CD4-positive, alpha-beta T cell (primary cell): ENCODE measurements at regions not wholly inside any gene's neighbourhood (a gene's known extent, or its start where the extent isn't known, plus 50 kb on each side); places are given as distances from the start of the nearest gene placed in this dataset.

Experiments used
- ATAC-seq: fragments of 200-7000 bp; cut with Tn5 transposase; one replicate; pipeline ENCODE4 v1.10.0; 2022; ENCODE audit warnings: mild to moderate bottlenecking; ENCODE audit not compliant: poor library complexity
- CTCF ChIA-PET: fragments of 350-600 bp; sonication (Branson Sonifier 250); formaldehyde crosslinking; loops from one replicate; lab custom pipeline; 2021; ENCODE audit warnings: antibody characterized with exemption, inconsistent platforms; lab: Charles Lee
- POLR2A ChIA-PET: fragments of 350-600 bp; sonication (Branson Sonifier 250); formaldehyde crosslinking; loops from one replicate; lab custom pipeline; 2021; ENCODE audit warnings: antibody characterized with exemption, inconsistent platforms; lab: Charles Lee
- DNase-seq, 14 experiments: peaks; one replicate each; pipeline ENCODE4 v3.0.0-alpha.2; 2013 to 2020; ENCODE audit warnings: mixed read lengths in 2 of 14
- H3K27ac ChIP-seq, 2 donors: one replicate each; pipeline versions ENCODE4 v1.5.1 to v1.7.0; 2013; ENCODE audit warnings: low read length in 2 of 2, low read depth in 1 of 2, mild to moderate bottlenecking in 1 of 2
- H3K27me3 ChIP-seq, 2 experiments: 1 replicate in 1 of 2; 2 replicates in 1 of 2; pipeline versions ENCODE4 v1.6.1 to v1.7.0; 2013; ENCODE audit warnings: low read length in 2 of 2, control low read depth in 1 of 2, mild to moderate bottlenecking in 1 of 2, moderate library complexity in 1 of 2; ENCODE audit not compliant: insufficient read depth in 2 of 2, control insufficient read depth in 1 of 2
- H3K36me3 ChIP-seq: one replicate; pipeline ENCODE4 v1.6.1; 2013; ENCODE audit warnings: low read length, control low read depth; ENCODE audit not compliant: insufficient read depth
- H3K4me1 ChIP-seq: one replicate; pipeline ENCODE4 v1.6.1; 2013; ENCODE audit warnings: low read length, control low read depth; ENCODE audit not compliant: insufficient read depth
- H3K4me3 ChIP-seq: one replicate; pipeline ENCODE4 v1.5.1; 2013; ENCODE audit warnings: mild to moderate bottlenecking, low read length, moderate library complexity
- H3K9me3 ChIP-seq, 2 experiments: 1 replicate in 1 of 2; 2 replicates in 1 of 2; pipeline versions ENCODE4 v1.6.1 to v1.7.0; 2013; ENCODE audit warnings: low read length in 2 of 2, mild to moderate bottlenecking in 2 of 2, control low read depth in 1 of 2, moderate library complexity in 1 of 2; ENCODE audit not compliant: control insufficient read depth in 1 of 2, insufficient read depth in 1 of 2
- H3K27ac Mint-ChIP-seq: one replicate; pipeline ENCODE4 v1.8.0; 2020; ENCODE audit warnings: mixed read lengths
- H3K27me3 Mint-ChIP-seq: one replicate; pipeline ENCODE4 v1.8.0; 2021; ENCODE audit warnings: mixed read lengths
- H3K36me3 Mint-ChIP-seq: one replicate; pipeline ENCODE4 v1.8.0; 2021; ENCODE audit warnings: low read depth, mixed read lengths
- H3K4me1 Mint-ChIP-seq: one replicate; pipeline ENCODE4 v1.8.0; 2021; ENCODE audit warnings: low read depth, mixed read lengths
- H3K4me3 Mint-ChIP-seq: one replicate; pipeline ENCODE4 v1.8.0; 2020; ENCODE audit warnings: mild to moderate bottlenecking, mixed read lengths
- H3K9me3 Mint-ChIP-seq: one replicate; pipeline ENCODE4 v1.8.0; 2020; ENCODE audit warnings: mixed read lengths
- CTCF ChIP-seq: fragments of 200-600 bp; IDR thresholded peaks from one replicate; pipeline ENCODE4 v1.8.0; 2022; ENCODE audit warnings: antibody characterized with exemption, mild to moderate bottlenecking
- intact Hi-C, 2 experiments: fragments of 100-400 bp; cut with DNase I in 1 of 2; cut with micrococcal nuclease in 1 of 2; formaldehyde crosslinking; loops; one replicate each; pipeline versions ENCODE4 v1.15.1 to v1.9.0; 2023 to 2025; cut with DNase I, micrococcal nuclease

- ChIA-PET POLR2A (no interaction called here), CTCF (no interaction called here)
- TF ChIP-seq CTCF, result no peak
- no peak for DNase-seq
- Mint-ChIP-seq H3K36me3 (no peaks in the 10 kb centered on the region), H3K27ac (no peak overlapping the region), H3K9me3 (no peaks in the 10 kb centered on the region), H3K27me3 (no peaks in the 10 kb centered on the region), H3K4me1 (no peaks in the 10 kb centered on the region), H3K4me3 (no peak overlapping the region)
- no peaks in the 10 kb centered on the region for H3K9me3 ChIP-seq
- ATAC-seq, result no peak
- H3K4me3 ChIP-seq, result no peak overlapping the region
- intact Hi-C loops, result no loop called here
- no peaks in the 10 kb centered on the region for H3K27me3 ChIP-seq
- H3K27ac ChIP-seq, result no peak overlapping the region
- no peaks in the 10 kb centered on the region for H3K36me3 ChIP-seq
- no peaks in the 10 kb centered on the region for H3K4me1 ChIP-seq
Measured at GRCh38 chr7:119969054-119969453, 303.9 kb upstream of the KCND2 start.

- ChIA-PET CTCF (no interaction called here), POLR2A (no interaction called here)
- Mint-ChIP-seq H3K9me3 (no peaks in the 10 kb centered on the region), H3K27ac (no peak overlapping the region), H3K27me3 (no peaks in the 10 kb centered on the region), H3K4me3 (no peak overlapping the region), H3K36me3 (no peaks in the 10 kb centered on the region), H3K4me1 (no peaks in the 10 kb centered on the region)
- TF ChIP-seq CTCF, result no peak
- no peaks in the 10 kb centered on the region for H3K4me1 ChIP-seq
- H3K4me3 ChIP-seq, result no peak overlapping the region
- intact Hi-C loops, result no loop called here
- H3K36me3 ChIP-seq, result no peaks in the 10 kb centered on the region
- no peak for ATAC-seq
- H3K27me3 ChIP-seq, result no peaks in the 10 kb centered on the region
- no peak for DNase-seq
- H3K27ac ChIP-seq, result no peak overlapping the region
- H3K9me3 ChIP-seq, result no peaks in the 10 kb centered on the region
Measured at GRCh38 chr7:119969763-119970162, 303.2 kb upstream of the KCND2 start.

GRCh38 chr7:119974972-119975371, 298.0 kb upstream of the KCND2 start:
- no peak overlapping the region for H3K4me3 ChIP-seq
- intact Hi-C loops, result no loop called here
- Mint-ChIP-seq H3K27ac (no peak overlapping the region), H3K36me3 (no peaks in the 10 kb centered on the region), H3K4me3 (no peak overlapping the region), H3K9me3 (peaks cover 3% of the 10 kb centered on the region), H3K27me3 (no peaks in the 10 kb centered on the region), H3K4me1 (no peaks in the 10 kb centered on the region)
- DNase-seq, result no peak
- H3K4me1 ChIP-seq, result no peaks in the 10 kb centered on the region
- no peaks in the 10 kb centered on the region for H3K27me3 ChIP-seq
- no peaks in the 10 kb centered on the region for H3K36me3 ChIP-seq
- CTCF ChIA-PET, result no interaction called here
- H3K27ac ChIP-seq, result no peak overlapping the region
- POLR2A ChIA-PET, result no interaction called here
- TF ChIP-seq CTCF, result no peak
- H3K9me3 ChIP-seq, result peaks cover 0 to 3% of the 10 kb centered on the region in 2 experiments
- no peak for ATAC-seq
